Adipocyte (in vitro differentiated cells): ENCODE measurements at regions not wholly inside any gene's neighbourhood (a gene's known extent, or its start where the extent isn't known, plus 50 kb on each side); places are given as distances from the start of the nearest gene placed in this dataset.
"Not testable (repeated sequence)": the region's sequence is repeated elsewhere in the genome, so short reads cannot be mapped to it uniquely, and the experiment has no call there.

Experiments used
- DNase-seq: peaks from one replicate; pipeline ENCODE4 v3.0.0-alpha.2; 2015; ENCODE audit warnings: low read depth
- H3K27me3 ChIP-seq: replicated peaks from 2 replicates; pipeline ENCODE4 v1.7.0; 2013; ENCODE audit warnings: mild to moderate bottlenecking, low read length, moderate library complexity; ENCODE audit not compliant: control insufficient read depth, insufficient read depth
- H3K36me3 ChIP-seq: 2 replicates; pipeline ENCODE4 v1.7.0; 2013; ENCODE audit warnings: low read length, mild to moderate bottlenecking, moderate library complexity; ENCODE audit not compliant: control insufficient read depth, insufficient read depth, severe bottlenecking
- H3K4me1 ChIP-seq: 2 replicates; pipeline ENCODE4 v1.7.0; 2013; ENCODE audit warnings: mild to moderate bottlenecking, low read length, moderate library complexity; ENCODE audit not compliant: control insufficient read depth, insufficient read depth
- H3K4me3 ChIP-seq: 2 replicates; pipeline ENCODE4 v1.7.0; 2013; ENCODE audit warnings: mild to moderate bottlenecking, low read length, moderate library complexity
- H3K9ac ChIP-seq: 2 replicates; pipeline ENCODE4 v1.7.0; 2013; ENCODE audit warnings: mild to moderate bottlenecking, low read length, moderate library complexity
- H3K9me3 ChIP-seq: 2 replicates; pipeline ENCODE4 v1.7.0; 2013; ENCODE audit warnings: mild to moderate bottlenecking, low read length, moderate library complexity; ENCODE audit not compliant: control insufficient read depth

DNA sequence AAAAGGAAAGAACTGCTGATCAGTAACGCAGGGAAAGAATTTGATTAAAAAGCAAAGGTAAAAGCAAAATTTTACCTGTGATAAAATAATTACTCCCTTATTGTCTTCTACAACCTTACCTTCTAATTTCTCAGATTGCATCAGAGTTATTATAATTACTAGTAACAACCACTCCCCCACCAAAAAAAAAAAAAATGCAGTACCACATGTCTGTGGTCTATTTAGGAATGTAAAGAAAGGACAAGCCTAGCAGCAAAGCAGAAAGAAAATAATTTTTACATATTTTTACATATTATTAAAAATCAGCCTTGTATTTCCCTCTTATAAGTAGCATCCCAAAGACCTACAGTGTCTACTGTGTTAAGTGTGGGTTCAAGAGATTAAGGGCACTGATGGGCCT, 430.4 kb downstream of the TFEC start:
- H3K27me3 ChIP-seq: no peaks in the 10 kb centered on the region
- no peaks in the 10 kb centered on the region for H3K36me3 ChIP-seq
- peaks cover 7% of the 10 kb centered on the region for H3K9me3 ChIP-seq
- no peak overlapping the region for H3K9ac ChIP-seq
- DNase-seq: peak; percentile 62
- peaks cover 4% of the 10 kb centered on the region for H3K4me1 ChIP-seq
- no peak overlapping the region for H3K4me3 ChIP-seq

DNA sequence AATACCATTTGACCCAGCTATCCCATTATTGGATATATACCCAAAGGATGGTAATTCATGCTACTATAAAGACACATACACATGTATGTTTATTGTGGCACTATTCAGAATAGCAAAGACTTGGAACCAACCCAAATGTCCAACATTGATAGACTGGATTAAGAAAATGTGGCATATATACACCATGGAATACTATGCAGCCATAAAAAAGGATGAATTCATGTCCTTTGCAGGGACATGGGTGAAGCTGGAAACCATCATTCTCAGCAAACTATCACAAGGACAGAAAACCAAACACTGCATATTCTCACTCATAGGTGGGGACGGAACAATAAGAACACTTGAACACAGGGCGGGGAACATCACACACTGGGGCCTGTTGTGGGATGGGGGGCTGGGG, 431.4 kb downstream of the TFEC start:
- DNase-seq, H3K36me3 ChIP-seq, H3K4me3 ChIP-seq, H3K27me3 ChIP-seq, H3K4me1 ChIP-seq, H3K9ac ChIP-seq: not testable (repeated sequence)
- H3K9me3 ChIP-seq: peaks cover 12% of the 10 kb centered on the region

DNA sequence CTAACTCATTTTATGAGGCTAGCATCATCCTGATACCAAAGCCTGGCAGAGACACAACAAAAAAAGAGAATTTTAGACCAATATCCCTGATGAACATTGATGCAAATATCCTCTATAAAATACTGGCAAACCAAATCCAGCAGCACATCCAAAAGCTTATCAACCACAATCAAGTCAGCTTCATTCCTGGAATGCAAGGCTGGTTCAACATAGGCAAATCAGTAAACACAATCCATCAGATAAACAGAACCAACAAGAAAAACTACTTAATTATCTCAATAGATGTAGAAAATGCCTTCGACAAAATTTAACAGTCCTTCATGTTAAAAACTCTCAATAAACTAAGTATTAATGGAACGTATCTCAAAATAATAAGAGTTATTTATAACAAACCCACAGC, 433.3 kb downstream of the TFEC start:
- not testable (repeated sequence) for H3K9ac ChIP-seq, H3K4me3 ChIP-seq, H3K4me1 ChIP-seq, DNase-seq, H3K27me3 ChIP-seq, H3K36me3 ChIP-seq
- peaks cover 12% of the 10 kb centered on the region for H3K9me3 ChIP-seq

DNA sequence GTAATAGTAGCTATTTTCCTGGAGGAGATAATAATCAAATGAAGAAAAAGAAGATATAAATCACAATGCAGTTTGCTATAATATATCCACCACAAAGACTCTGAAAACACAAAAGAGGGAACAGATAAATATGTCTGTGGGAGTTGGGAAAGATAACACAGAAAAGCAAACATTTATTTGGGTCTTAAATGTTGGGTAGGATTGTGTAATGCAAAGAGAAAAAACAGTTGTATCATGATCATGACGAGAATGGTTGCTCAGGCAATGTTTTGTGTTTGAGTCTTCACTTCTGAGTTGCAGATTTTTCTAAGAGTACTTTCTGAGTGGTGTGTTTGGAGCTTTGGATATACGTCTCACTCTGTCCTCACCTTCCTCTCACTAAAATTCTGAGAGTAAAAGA, 437.5 kb downstream of the TFEC start:
- no peak overlapping the region for H3K9ac ChIP-seq
- H3K36me3 ChIP-seq: no peaks in the 10 kb centered on the region
- peaks cover 12% of the 10 kb centered on the region for H3K9me3 ChIP-seq
- DNase-seq: peak; percentile 24
- no peaks in the 10 kb centered on the region for H3K4me1 ChIP-seq
- no peak overlapping the region for H3K4me3 ChIP-seq
- no peaks in the 10 kb centered on the region for H3K27me3 ChIP-seq

DNA sequence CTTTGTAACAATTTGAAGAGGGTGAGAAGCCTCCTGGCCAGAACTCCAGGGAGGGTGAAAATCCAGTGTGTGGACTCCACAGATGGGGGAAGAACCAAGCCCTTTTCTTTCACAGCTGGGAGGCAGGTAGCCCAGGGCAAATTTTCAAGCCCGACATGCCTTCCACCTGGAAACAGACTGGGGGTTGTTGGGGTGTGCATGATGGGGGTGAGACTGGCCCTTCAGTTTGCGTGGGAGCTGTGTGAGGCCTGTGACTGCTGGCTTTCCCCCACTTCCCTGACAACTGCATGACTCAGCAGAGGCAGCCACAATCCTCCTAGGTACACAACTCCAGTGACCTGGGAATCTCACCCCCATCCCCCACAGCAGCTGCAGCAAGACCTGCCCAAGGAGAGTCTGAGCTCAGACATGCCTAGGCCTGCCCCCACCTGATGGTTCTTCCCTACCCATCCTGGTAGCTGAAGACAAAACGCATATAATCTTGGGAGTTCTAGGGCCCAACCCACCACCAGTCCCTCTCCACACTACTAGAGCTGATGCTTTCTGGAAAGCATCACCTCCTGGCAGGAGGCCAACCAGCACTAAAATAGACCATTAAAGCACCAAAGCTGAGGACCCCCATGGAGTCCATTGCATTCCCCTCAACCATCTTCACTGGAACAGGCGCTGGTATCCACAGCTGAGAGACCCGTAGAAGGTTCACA, 445.4 kb downstream of the TFEC start:
- Histone ChIP-seq H3K4me1 (peaks cover 3% of the 10 kb centered on the region), H3K9ac (no peak overlapping the region), H3K9me3 (no peaks in the 10 kb centered on the region), H3K4me3 (no peak overlapping the region), H3K36me3 (no peaks in the 10 kb centered on the region), H3K27me3 (no peaks in the 10 kb centered on the region)
- no peak for DNase-seq

- Histone ChIP-seq H3K4me3 (no peak overlapping the region), H3K27me3 (no peaks in the 10 kb centered on the region)
Measured at GRCh38 chr7:115582956-115583355, 447.6 kb downstream of the TFEC start.

GRCh38 chr7:115578576-115578975, 452.0 kb downstream of the TFEC start:
- Histone ChIP-seq H3K4me1 (peaks cover 11% of the 10 kb centered on the region), H3K9ac (no peak overlapping the region), H3K4me3 (no peak overlapping the region), H3K9me3 (no peaks in the 10 kb centered on the region), H3K36me3 (no peaks in the 10 kb centered on the region), H3K27me3 (no peaks in the 10 kb centered on the region)
- no peak for DNase-seq

More at GRCh38 chr7:115582956-115583355, 447.6 kb downstream of the TFEC start:
- peaks cover 3% of the 10 kb centered on the region for H3K4me1 ChIP-seq
- no peaks in the 10 kb centered on the region for H3K36me3 ChIP-seq
- no peaks in the 10 kb centered on the region for H3K9me3 ChIP-seq
- DNase-seq: peak; percentile 24
- H3K9ac ChIP-seq: no peak overlapping the region

GRCh38 chr7:115574681-115575291, 455.8 kb downstream of the TFEC start:
- DNase-seq: no peak
- Histone ChIP-seq H3K4me3 (no peak overlapping the region), H3K4me1 (peaks cover 9% of the 10 kb centered on the region), H3K9me3 (no peaks in the 10 kb centered on the region), H3K27me3 (no peaks in the 10 kb centered on the region), H3K36me3 (no peaks in the 10 kb centered on the region), H3K9ac (no peak overlapping the region)

DNA sequence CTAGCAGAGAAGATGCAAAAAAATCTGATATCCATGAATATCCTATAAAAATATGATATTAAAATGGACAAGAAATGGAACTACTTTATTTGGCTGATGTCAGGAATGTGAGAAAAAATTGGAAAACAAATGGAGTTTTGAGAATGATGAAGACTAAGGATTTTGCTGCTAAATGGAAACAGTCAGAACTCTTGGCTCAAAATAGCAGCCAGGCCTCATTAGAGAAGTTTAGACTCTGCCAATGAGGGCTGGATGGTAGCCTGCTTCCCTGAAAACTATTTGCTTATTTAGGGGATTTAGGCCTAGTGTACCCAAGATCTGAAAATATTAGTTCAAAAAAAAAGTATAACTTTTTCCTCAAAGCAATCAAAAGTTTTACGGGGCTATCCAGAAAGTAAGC, 458.5 kb downstream of the TFEC start:
- no peak overlapping the region for H3K9ac ChIP-seq
- no peak for DNase-seq
- H3K27me3 ChIP-seq: no peaks in the 10 kb centered on the region

DNA sequence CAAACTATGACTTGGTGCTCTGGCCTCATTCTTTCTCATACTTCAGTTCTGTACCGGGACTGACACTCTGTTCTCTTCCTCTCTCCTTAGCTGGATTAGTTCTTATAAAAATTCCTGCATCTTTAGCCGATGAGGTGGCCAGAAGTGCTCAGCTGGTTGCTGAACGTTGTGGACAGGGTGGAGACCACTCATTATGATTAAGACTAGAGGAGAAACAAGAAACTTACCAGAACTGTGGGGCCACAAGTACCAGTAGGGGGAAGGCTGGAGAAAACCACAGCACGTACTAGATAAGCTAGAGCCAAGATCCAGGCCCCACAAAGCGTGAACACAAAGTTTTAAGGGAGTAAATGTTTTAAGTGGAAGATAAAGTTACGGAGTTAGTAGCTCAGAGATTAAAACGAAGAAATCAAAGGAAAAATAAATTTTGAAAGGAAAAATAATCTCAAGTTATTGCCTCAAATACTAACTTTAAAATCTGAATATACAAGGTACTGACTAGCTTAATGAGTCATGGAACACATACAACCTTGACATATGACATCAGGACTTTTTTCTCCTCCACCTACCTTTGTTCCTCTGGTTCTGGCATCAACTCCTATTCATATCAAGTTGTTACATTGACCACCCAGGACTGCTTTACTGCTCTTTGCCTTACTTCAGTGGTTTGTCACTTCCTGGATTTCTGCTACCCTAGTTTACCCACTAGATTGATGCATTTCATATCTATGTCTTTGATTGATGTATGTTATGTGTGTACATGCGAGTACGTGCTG, 469.0 kb downstream of the TFEC start:
- DNase-seq: peak; percentile 76
- Histone ChIP-seq H3K4me3 (no peak overlapping the region), H3K4me1 (peaks cover 4% of the 10 kb centered on the region), H3K9me3 (no peaks in the 10 kb centered on the region), H3K36me3 (no peaks in the 10 kb centered on the region), H3K27me3 (no peaks in the 10 kb centered on the region), H3K9ac (no peak overlapping the region)

More for the DNA sequence above, 458.5 kb downstream of the TFEC start:
- Histone ChIP-seq H3K4me3 (no peak overlapping the region), H3K36me3 (no peaks in the 10 kb centered on the region), H3K4me1 (peaks cover 12% of the 10 kb centered on the region), H3K9me3 (no peaks in the 10 kb centered on the region)

DNA sequence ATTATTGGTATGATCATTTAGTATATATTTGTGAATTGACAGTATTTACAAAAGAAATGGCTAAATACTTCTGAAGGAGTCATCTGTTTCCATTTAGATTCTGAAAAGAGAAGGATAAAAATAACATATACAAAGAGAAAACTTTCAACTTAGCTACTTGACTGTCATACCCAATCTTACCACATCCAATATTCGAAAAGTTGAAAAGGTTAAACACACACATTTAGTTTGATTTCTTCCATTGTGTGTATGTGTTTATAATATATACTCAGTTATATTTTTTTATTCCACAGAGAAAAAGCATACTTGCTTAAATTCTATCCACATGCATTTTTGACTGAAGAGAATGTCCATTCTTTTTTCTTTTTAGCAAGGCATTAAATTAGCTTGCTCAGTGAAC, 470.7 kb downstream of the TFEC start:
- H3K27me3 ChIP-seq: no peaks in the 10 kb centered on the region
- H3K4me3 ChIP-seq: no peak overlapping the region
- DNase-seq: peak; percentile 69

More for the DNA sequence above, 470.7 kb downstream of the TFEC start:
- Histone ChIP-seq H3K9ac (no peak overlapping the region), H3K9me3 (no peaks in the 10 kb centered on the region), H3K4me1 (peaks cover 4% of the 10 kb centered on the region), H3K36me3 (no peaks in the 10 kb centered on the region)
